GM12891 (cell line): ENCODE measurements at regions not wholly inside any gene's neighbourhood (a gene's known extent, or its start where the extent isn't known, plus 50 kb on each side); places are given as distances from the start of the nearest gene placed in this dataset.

Experiments used
- POLR2A ChIP-seq: IDR thresholded peaks from 2 replicates; pipeline ENCODE4 v1.6.1; 2011; ENCODE audit warnings: low read depth, low read length, control low read depth
- POLR2AphosphoS5 ChIP-seq: IDR thresholded peaks from 2 replicates; pipeline ENCODE4 v1.6.1; 2011; ENCODE audit warnings: low read depth, low read length, control low read depth
- TAF1 ChIP-seq: IDR thresholded peaks from 2 replicates; pipeline ENCODE4 v1.6.1; 2011; ENCODE audit warnings: low read depth, low read length, control low read depth

DNA sequence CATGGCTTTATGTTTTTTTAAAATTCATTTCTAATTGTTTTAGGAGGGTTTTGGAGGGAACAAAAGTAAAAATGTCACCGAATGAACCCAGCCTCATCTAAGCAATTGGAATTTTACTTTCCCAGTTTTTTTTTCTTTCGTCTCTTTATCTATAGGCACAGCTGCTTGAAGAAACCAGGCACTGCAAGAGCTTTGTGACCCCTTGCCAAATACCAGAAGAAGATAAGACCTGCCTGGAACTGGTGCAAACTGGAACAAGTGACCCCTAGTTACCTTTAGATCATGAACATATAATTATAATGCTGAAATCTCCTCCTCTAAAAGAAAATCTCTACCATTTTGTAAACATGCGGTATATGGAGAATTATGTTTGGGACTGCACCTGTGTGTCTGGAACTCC is 100.9 kb downstream of the TSN start:
- no peak for TF ChIP-seq POLR2AphosphoS5
- TF ChIP-seq POLR2A = no peak
- no peak for TF ChIP-seq TAF1
